BE2C (cell line): ENCODE measurements at regions not wholly inside any gene's neighbourhood (a gene's known extent, or its start where the extent isn't known, plus 50 kb on each side); places are given as distances from the start of the nearest gene placed in this dataset.

Source experiments
- DNase-seq: peaks from one replicate; pipeline ENCODE4 v3.0.0-alpha.2; 2020
- H3K27me3 ChIP-seq: fragments of 250-450 bp; sonication (Bioruptor Pico); 2 replicates; pipeline ENCODE4 v1.5.1; 2020; ENCODE audit warnings: mild to moderate bottlenecking
- H3K36me3 ChIP-seq: fragments of 250-450 bp; sonication (Bioruptor Pico); 2 replicates; pipeline ENCODE4 v1.5.1; 2020; ENCODE audit warnings: mild to moderate bottlenecking
- H3K4me1 ChIP-seq: fragments of 250-450 bp; sonication (Bioruptor Pico); 2 replicates; pipeline ENCODE4 v1.5.1; 2020
- H3K4me3 ChIP-seq: 2 replicates; pipeline ENCODE4 v1.5.1; 2011; ENCODE audit warnings: low read depth, low read length
- H3K9me3 ChIP-seq: fragments of 250-450 bp; sonication (Bioruptor Pico); 2 replicates; pipeline ENCODE4 v1.5.1; 2020
- TF ChIP-seq, protein P1 (sequence below): IDR thresholded peaks from 2 replicates; pipeline ENCODE4 v1.5.1; 2012; ENCODE audit warnings: mild to moderate bottlenecking, low read depth, low read length

DNA sequence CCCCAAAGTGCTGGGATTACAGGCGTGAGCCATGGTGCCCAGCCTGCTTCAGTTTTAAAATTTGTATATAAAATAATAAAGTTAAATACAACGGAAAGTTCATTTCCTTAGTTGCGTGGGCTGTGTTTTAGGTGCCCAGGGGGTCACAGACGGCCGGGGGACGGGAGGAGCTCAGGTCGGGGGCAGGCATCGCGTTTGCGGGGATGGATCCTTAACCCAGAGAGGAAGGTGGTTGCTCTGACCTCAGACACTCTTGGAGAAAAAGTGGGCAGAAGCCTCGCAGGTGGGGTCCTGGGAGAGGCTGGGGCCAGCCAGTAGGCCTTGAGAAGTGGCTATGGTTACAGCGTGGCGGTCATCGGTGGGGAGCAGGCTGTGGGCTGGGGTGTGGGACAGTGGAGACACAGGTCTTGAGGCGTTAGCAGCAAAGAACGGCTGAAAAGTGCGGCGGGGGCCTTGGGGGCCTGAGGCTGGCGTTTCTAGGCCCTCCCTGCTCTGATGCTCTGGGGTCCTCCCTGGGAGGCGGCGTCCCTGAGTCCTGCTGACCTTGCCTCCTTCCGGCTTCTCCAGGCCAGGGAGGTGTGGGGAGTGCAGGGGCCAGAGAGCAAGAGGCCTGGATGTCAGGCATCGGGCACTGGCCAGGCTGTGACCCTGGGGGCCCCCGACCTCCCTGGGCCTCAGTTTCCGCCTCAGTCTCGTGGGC is 54.4 kb downstream of the UNCX start:
- no peak for DNase-seq
- Histone ChIP-seq H3K4me3 (no peak overlapping the region), H3K36me3 (no peaks in the 10 kb centered on the region), H3K4me1 (no peaks in the 10 kb centered on the region), H3K9me3 (no peaks in the 10 kb centered on the region), H3K27me3 (peaks cover 85% of the 10 kb centered on the region)
- TF ChIP-seq, protein P1, sequence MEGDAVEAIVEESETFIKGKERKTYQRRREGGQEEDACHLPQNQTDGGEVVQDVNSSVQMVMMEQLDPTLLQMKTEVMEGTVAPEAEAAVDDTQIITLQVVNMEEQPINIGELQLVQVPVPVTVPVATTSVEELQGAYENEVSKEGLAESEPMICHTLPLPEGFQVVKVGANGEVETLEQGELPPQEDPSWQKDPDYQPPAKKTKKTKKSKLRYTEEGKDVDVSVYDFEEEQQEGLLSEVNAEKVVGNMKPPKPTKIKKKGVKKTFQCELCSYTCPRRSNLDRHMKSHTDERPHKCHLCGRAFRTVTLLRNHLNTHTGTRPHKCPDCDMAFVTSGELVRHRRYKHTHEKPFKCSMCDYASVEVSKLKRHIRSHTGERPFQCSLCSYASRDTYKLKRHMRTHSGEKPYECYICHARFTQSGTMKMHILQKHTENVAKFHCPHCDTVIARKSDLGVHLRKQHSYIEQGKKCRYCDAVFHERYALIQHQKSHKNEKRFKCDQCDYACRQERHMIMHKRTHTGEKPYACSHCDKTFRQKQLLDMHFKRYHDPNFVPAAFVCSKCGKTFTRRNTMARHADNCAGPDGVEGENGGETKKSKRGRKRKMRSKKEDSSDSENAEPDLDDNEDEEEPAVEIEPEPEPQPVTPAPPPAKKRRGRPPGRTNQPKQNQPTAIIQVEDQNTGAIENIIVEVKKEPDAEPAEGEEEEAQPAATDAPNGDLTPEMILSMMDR: no peak

DNA sequence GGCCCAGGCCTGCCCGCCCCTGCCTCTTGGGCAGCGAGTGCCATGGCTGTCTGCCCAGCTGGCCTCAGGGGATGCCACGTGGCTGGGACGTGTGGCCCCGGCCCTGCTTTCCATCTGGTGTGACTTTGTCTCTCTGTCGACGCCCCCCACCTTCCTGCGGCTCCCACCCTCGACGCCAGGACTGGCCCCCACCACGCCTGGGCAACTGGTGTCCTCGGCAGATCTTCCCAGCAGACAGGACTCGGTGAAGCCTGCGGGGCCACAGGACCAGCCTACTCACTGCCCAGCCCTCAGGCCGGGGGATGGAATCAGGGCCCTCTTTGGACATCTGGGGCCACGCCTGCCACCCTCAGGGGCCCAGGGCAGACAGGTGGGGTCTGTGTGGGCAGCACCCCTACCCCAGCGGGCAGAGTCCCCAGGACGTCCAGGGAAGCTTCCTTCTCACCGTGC is 55.1 kb downstream of the UNCX start:
- Histone ChIP-seq H3K9me3 (no peaks in the 10 kb centered on the region), H3K4me3 (no peak overlapping the region), H3K4me1 (no peaks in the 10 kb centered on the region), H3K36me3 (no peaks in the 10 kb centered on the region), H3K27me3 (peaks cover 92% of the 10 kb centered on the region)
- TF ChIP-seq, protein P1: no peak
- no peak for DNase-seq

DNA sequence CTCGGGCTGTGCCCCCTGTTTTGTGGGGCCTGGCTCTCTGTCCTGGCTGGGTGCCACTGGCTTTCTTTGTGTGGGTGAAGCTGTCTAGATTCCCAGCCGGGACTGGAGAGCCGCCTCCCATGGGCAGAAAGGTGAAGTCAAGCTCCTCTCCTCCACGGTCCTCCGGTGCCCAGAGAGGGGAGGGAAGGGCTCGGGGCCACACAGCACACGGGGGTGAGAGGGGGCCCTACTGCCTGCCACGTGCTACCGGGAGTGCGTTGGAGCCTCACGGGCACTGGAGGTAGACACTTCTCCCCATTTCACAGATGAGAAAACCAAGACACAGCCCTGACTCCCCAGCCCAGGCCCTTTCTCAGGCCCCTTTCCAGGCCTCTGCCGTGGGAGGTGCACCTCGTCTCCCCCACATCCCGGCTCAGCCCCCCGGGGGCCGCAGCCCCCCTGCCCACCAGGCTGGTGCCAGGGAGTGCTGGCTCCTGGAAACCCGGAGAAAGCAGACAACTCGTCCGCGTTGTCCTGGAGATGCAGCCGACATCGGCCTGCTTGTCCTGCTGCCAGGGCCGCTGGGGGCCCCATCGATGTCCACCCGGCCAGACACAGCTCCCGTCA is 55.8 kb downstream of the UNCX start:
- DNase-seq: no peak
- H3K9me3 ChIP-seq: no peaks in the 10 kb centered on the region
- H3K4me3 ChIP-seq: no peak overlapping the region
- H3K27me3 ChIP-seq: peaks cover 99% of the 10 kb centered on the region
- TF ChIP-seq, protein P1: no peak
- no peaks in the 10 kb centered on the region for H3K36me3 ChIP-seq
- H3K4me1 ChIP-seq: no peaks in the 10 kb centered on the region

DNA sequence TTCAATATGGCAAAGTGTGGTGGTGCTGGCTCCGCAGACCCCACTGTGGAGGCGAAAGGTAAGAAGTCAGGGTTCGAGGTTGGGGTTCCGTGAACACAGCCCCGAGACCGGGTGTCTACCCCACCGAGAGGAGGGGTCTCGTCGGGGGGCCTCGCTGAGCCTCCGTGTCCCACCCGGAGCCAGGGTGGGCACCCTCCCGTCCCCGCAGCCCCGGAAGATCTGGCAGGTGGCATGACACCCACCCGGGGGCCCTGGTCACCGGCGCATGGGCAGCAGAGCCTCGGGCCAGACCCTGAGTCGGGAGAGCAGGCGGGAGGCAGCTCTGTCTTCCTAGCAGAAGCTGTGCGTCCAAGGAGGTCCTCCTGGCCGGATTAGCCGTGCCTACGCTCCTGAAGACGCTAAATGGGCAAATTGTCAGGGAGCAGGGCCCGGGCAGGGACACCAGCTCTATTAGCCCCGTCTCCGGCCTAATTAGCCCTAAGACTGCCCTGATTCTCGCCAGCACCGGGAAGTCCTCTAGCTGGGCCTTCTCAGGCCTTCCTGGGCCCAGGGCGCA is 56.4 kb downstream of the UNCX start:
- no peaks in the 10 kb centered on the region for H3K36me3 ChIP-seq
- DNase-seq: no peak
- no peak overlapping the region for H3K4me3 ChIP-seq
- H3K9me3 ChIP-seq: no peaks in the 10 kb centered on the region
- peaks cover 100% of the 10 kb centered on the region for H3K27me3 ChIP-seq
- no peaks in the 10 kb centered on the region for H3K4me1 ChIP-seq
- TF ChIP-seq, protein P1: no peak

GRCh38 chr7:1289666-1290025 is 57.0 kb downstream of the UNCX start:
- H3K4me3 ChIP-seq: no peak overlapping the region
- H3K27me3 ChIP-seq: peaks cover 98% of the 10 kb centered on the region
- H3K4me1 ChIP-seq: no peaks in the 10 kb centered on the region
- no peaks in the 10 kb centered on the region for H3K9me3 ChIP-seq
- TF ChIP-seq, protein P1: no peak
- no peaks in the 10 kb centered on the region for H3K36me3 ChIP-seq
- DNase-seq: no peak
